ENCODE measurements at regions not wholly inside any gene's neighbourhood (a gene's known extent, or its start where the extent isn't known, plus 50 kb on each side); places are given as distances from the start of the nearest gene placed in this dataset.

DNA sequence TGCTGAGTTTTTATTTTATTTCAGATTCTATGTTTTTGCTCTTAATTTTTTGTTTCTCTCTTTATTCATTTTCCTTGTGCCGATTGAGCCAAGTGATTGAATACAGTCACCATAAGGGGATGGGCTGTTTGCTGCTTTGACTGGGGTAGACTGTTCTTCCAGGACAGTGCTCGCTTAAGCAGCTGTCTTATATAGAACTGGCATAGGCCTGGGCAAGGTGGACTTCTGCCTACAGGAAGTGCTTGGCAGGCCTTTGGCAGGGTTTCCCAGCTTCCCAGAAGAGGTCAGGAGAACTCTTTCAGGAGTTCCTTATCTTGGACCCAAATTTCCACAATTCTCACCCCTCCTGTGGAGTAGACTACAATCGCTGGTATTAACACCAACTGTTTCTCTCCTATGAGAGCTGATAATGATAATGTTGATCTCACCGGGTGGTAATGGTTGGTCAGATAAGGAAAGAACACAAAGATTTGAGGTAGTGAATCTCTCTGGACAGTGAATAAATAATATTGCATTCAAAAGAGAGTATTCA is 207.5 kb upstream of the ST6GAL2 start:
- Histone ChIP-seq H3K27me3 (ENCODE audit: insufficient read depth, low read length, poor library complexity) (no peaks in the 10 kb centered on the region), H3K4me3 (ENCODE audit: low read depth in 1 of 2, low read length in 2 of 2) (no peak overlapping the region), H3K9me3 (ENCODE audit: insufficient read depth, low read length, severe bottlenecking) (no peaks in the 10 kb centered on the region), H3K4me1 (ENCODE audit: insufficient read depth, low read length) (no peaks in the 10 kb centered on the region), H3K4me2 (ENCODE audit: insufficient read depth, low read length) (no peak overlapping the region), H3K27ac (ENCODE audit: low read length) (no peak overlapping the region), H2AFZ (ENCODE audit: low read depth, low read length) (no peak overlapping the region), H4K20me1 (ENCODE audit: insufficient read depth, low read length) (no peaks in the 10 kb centered on the region), H3K79me2 (ENCODE audit: insufficient read depth, low read length) (no peaks in the 10 kb centered on the region), H3K36me3 (ENCODE audit: insufficient read depth, low read length) (no peaks in the 10 kb centered on the region), H3K9ac (ENCODE audit: low read depth, low read length) (no peak overlapping the region)
- DNase-seq (no peak), ATAC-seq (ENCODE audit: insufficient read depth, low read depth) (no peak)
- no peak for TF ChIP-seq EZH2 (IDR thresholded peaks at IDR 0.05; ENCODE audit: borderline replicate concordance, low read depth, low read length, severe bottlenecking)
- TF ChIP-seq, protein P1, sequence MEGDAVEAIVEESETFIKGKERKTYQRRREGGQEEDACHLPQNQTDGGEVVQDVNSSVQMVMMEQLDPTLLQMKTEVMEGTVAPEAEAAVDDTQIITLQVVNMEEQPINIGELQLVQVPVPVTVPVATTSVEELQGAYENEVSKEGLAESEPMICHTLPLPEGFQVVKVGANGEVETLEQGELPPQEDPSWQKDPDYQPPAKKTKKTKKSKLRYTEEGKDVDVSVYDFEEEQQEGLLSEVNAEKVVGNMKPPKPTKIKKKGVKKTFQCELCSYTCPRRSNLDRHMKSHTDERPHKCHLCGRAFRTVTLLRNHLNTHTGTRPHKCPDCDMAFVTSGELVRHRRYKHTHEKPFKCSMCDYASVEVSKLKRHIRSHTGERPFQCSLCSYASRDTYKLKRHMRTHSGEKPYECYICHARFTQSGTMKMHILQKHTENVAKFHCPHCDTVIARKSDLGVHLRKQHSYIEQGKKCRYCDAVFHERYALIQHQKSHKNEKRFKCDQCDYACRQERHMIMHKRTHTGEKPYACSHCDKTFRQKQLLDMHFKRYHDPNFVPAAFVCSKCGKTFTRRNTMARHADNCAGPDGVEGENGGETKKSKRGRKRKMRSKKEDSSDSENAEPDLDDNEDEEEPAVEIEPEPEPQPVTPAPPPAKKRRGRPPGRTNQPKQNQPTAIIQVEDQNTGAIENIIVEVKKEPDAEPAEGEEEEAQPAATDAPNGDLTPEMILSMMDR (IDR thresholded peaks at IDR 0.05; ENCODE audit: borderline replicate concordance, extremely low read depth, low read length, poor library complexity, severe bottlenecking), result no peak

DNA sequence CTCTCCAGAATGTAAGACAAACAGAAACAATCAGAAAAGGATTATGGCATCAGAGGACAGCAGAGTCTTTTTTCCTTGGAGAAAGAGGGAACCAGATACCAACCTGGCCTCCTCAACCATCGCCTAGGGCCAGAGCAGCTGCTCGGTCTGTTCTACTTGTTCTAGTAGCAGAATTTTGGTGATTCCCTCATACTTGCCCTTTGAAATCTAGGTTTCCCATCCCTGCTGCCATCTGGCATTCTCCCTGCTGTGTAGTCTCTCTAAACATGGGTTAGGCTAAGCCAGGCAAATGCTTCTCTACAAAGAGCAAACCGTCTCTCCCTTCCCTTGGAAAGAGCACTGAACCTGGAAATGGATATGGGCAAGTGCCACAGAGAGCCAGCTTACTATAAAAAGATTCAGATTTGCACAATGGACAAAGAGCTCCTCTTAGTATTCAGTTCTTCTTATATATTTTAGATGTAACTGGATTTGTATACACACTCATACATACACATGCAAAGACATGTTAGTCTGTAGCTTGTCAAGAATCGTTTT is 208.6 kb upstream of the ST6GAL2 start:
- ATAC-seq (ENCODE audit: insufficient read depth, low read depth) (no peak), DNase-seq (no peak)
- H4K20me1 ChIP-seq (ENCODE audit: insufficient read depth, low read length), result no peaks in the 10 kb centered on the region
- no peaks in the 10 kb centered on the region for H3K79me2 ChIP-seq (ENCODE audit: insufficient read depth, low read length)
- no peak overlapping the region for H3K4me2 ChIP-seq (ENCODE audit: insufficient read depth, low read length)
- H3K9ac ChIP-seq (ENCODE audit: low read depth, low read length), result no peak overlapping the region
- no peak overlapping the region for H3K4me3 ChIP-seq (ENCODE audit: low read depth in 1 of 2, low read length in 2 of 2)
- no peak overlapping the region for H3K27ac ChIP-seq (ENCODE audit: low read length)
- H3K9me3 ChIP-seq (ENCODE audit: insufficient read depth, low read length, severe bottlenecking), result no peaks in the 10 kb centered on the region
- no peaks in the 10 kb centered on the region for H3K27me3 ChIP-seq (ENCODE audit: insufficient read depth, low read length, poor library complexity)
- H2AFZ ChIP-seq (ENCODE audit: low read depth, low read length), result no peak overlapping the region
- H3K36me3 ChIP-seq (ENCODE audit: insufficient read depth, low read length), result no peaks in the 10 kb centered on the region
- no peaks in the 10 kb centered on the region for H3K4me1 ChIP-seq (ENCODE audit: insufficient read depth, low read length)
- TF ChIP-seq, protein P1 (IDR thresholded peaks at IDR 0.05; ENCODE audit: borderline replicate concordance, extremely low read depth, low read length, poor library complexity, severe bottlenecking), result no peak
- no peak for TF ChIP-seq EZH2 (IDR thresholded peaks at IDR 0.05; ENCODE audit: borderline replicate concordance, low read depth, low read length, severe bottlenecking)

DNA sequence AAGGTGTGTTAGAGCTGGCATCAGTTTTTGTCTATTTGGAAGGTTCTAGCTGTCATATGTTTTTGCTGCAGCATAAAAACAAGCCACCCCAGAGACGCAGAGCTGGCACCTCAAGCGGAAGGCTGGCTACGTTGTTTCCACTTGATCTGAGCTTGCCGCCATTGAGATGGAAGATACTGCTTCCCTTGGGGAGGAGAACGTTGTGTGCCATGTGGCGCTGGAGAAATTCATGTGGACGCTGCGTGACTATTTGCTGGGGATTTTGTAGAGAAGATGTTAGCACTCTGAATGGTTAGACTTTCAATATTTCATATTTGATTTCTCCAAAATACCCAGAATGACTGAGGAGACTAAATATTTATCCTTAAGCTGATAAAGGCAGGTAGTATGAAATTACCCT is 216.2 kb upstream of the ST6GAL2 start:
- ATAC-seq (ENCODE audit: insufficient read depth, low read depth), result no peak
- Histone ChIP-seq H4K20me1 (ENCODE audit: insufficient read depth, low read length) (no peaks in the 10 kb centered on the region), H3K9ac (ENCODE audit: low read depth, low read length) (no peak overlapping the region), H3K27me3 (ENCODE audit: insufficient read depth, low read length, poor library complexity) (no peaks in the 10 kb centered on the region), H3K9me3 (ENCODE audit: insufficient read depth, low read length, severe bottlenecking) (no peaks in the 10 kb centered on the region), H3K36me3 (ENCODE audit: insufficient read depth, low read length) (no peaks in the 10 kb centered on the region), H2AFZ (ENCODE audit: low read depth, low read length) (no peak overlapping the region), H3K79me2 (ENCODE audit: insufficient read depth, low read length) (no peaks in the 10 kb centered on the region), H3K4me2 (ENCODE audit: insufficient read depth, low read length) (no peak overlapping the region), H3K4me1 (ENCODE audit: insufficient read depth, low read length) (no peaks in the 10 kb centered on the region), H3K4me3 (ENCODE audit: low read depth in 1 of 2, low read length in 2 of 2) (no peak overlapping the region), H3K27ac (ENCODE audit: low read length) (no peak overlapping the region)
- TF ChIP-seq, protein P1 (IDR thresholded peaks at IDR 0.05; ENCODE audit: borderline replicate concordance, extremely low read depth, low read length, poor library complexity, severe bottlenecking), result no peak
- no peak for TF ChIP-seq EZH2 (IDR thresholded peaks at IDR 0.05; ENCODE audit: borderline replicate concordance, low read depth, low read length, severe bottlenecking)
- DNase-seq, result no peak
